Activated CD4-positive, alpha-beta T cell treated with anti-CD3 and anti-CD28 coated beads, Interleukin-2, amount 10 ng/mL, durations not matched to agents 7 days and 5 days (primary cell): ENCODE measurements at regions not wholly inside any gene's neighbourhood (a gene's known extent, or its start where the extent isn't known, plus 50 kb on each side); places are given as distances from the start of the nearest gene placed in this dataset.

Experiments
- CTCF ChIA-PET: fragments of 350-600 bp; sonication (Branson Sonifier 250); formaldehyde crosslinking; loops from one replicate; lab custom pipeline; 2021; ENCODE audit warnings: antibody characterized with exemption; lab: Charles Lee
- POLR2A ChIA-PET: fragments of 350-600 bp; sonication (Branson Sonifier 250); formaldehyde crosslinking; loops from one replicate; lab custom pipeline; 2021; ENCODE audit warnings: antibody characterized with exemption; lab: Charles Lee
- DNase-seq: peaks from one replicate; pipeline ENCODE4 v3.0.0-alpha.2; 2020
- H3K27ac Mint-ChIP-seq: one replicate; pipeline ENCODE4 v1.8.0; 2021; ENCODE audit warnings: mild to moderate bottlenecking, moderate library complexity, mixed read lengths
- H3K27me3 Mint-ChIP-seq: one replicate; pipeline ENCODE4 v1.8.0; 2021; ENCODE audit warnings: mixed read lengths
- H3K36me3 Mint-ChIP-seq: one replicate; pipeline ENCODE4 v1.8.0; 2021; ENCODE audit warnings: low read depth, mixed read lengths
- H3K4me1 Mint-ChIP-seq: one replicate; pipeline ENCODE4 v1.8.0; 2021; ENCODE audit warnings: mixed read lengths
- H3K4me3 Mint-ChIP-seq: one replicate; pipeline ENCODE4 v1.8.0; 2021; ENCODE audit warnings: mild to moderate bottlenecking, moderate library complexity, mixed read lengths
- H3K9me3 Mint-ChIP-seq: one replicate; pipeline ENCODE4 v1.8.0; 2021; ENCODE audit warnings: mixed read lengths

- Mint-ChIP-seq H3K36me3 (no peaks in the 10 kb centered on the region), H3K4me1 (no peaks in the 10 kb centered on the region), H3K27me3 (no peaks in the 10 kb centered on the region), H3K27ac (no peak overlapping the region), H3K4me3 (no peak overlapping the region), H3K9me3 (no peaks in the 10 kb centered on the region)
- ChIA-PET CTCF (no interaction called here), POLR2A (no interaction called here)
- no peak for DNase-seq
Measured at GRCh38 chr1:63024132-63024531, 240.2 kb downstream of the ATG4C start.

GRCh38 chr1:63027176-63027575 is 243.2 kb downstream of the ATG4C start:
- no peak for DNase-seq
- Mint-ChIP-seq H3K4me3 (no peak overlapping the region), H3K36me3 (no peaks in the 10 kb centered on the region), H3K27me3 (no peaks in the 10 kb centered on the region), H3K27ac (no peak overlapping the region), H3K9me3 (no peaks in the 10 kb centered on the region), H3K4me1 (no peaks in the 10 kb centered on the region)
- ChIA-PET CTCF (no interaction called here), POLR2A (no interaction called here)

- DNase-seq: no peak
- CTCF ChIA-PET: interaction anchor here (0.6 kb wide), 1 partner anchor 112 kb away, joined by 3 read pairs; no protein-coding TSS in a partner anchor
- H3K9me3 Mint-ChIP-seq: no peaks in the 10 kb centered on the region
- POLR2A ChIA-PET: no interaction called here
- H3K4me3 Mint-ChIP-seq: no peak overlapping the region
- H3K27ac Mint-ChIP-seq: no peak overlapping the region
- H3K4me1 Mint-ChIP-seq: no peaks in the 10 kb centered on the region
- no peaks in the 10 kb centered on the region for H3K36me3 Mint-ChIP-seq
- no peaks in the 10 kb centered on the region for H3K27me3 Mint-ChIP-seq
Measured at GRCh38 chr1:63032171-63032570, 248.2 kb downstream of the ATG4C start.

- Mint-ChIP-seq H3K36me3 (no peaks in the 10 kb centered on the region), H3K4me3 (no peak overlapping the region), H3K27ac (no peak overlapping the region), H3K9me3 (no peaks in the 10 kb centered on the region), H3K27me3 (no peaks in the 10 kb centered on the region), H3K4me1 (no peaks in the 10 kb centered on the region)
- DNase-seq: no peak
- POLR2A ChIA-PET: no interaction called here
- CTCF ChIA-PET: no interaction called here
Measured at GRCh38 chr1:63033211-63033610, 249.3 kb downstream of the ATG4C start.

GRCh38 chr1:63034256-63034655 is 250.3 kb downstream of the ATG4C start:
- no peak for DNase-seq
- H3K4me1 Mint-ChIP-seq: no peaks in the 10 kb centered on the region
- no peaks in the 10 kb centered on the region for H3K9me3 Mint-ChIP-seq
- H3K27ac Mint-ChIP-seq: no peak overlapping the region
- CTCF ChIA-PET: no interaction called here
- H3K27me3 Mint-ChIP-seq: no peaks in the 10 kb centered on the region
- no peaks in the 10 kb centered on the region for H3K36me3 Mint-ChIP-seq
- POLR2A ChIA-PET: no interaction called here
- no peak overlapping the region for H3K4me3 Mint-ChIP-seq

GRCh38 chr1:63038586-63038985 is 254.7 kb downstream of the ATG4C start:
- H3K4me1 Mint-ChIP-seq: no peaks in the 10 kb centered on the region
- H3K27ac Mint-ChIP-seq: no peak overlapping the region
- H3K36me3 Mint-ChIP-seq: no peaks in the 10 kb centered on the region
- no peak overlapping the region for H3K4me3 Mint-ChIP-seq
- ChIA-PET POLR2A (no interaction called here), CTCF (no interaction called here)
- DNase-seq: no peak
- H3K27me3 Mint-ChIP-seq: peaks cover 2% of the 10 kb centered on the region
- H3K9me3 Mint-ChIP-seq: no peaks in the 10 kb centered on the region

- no peak overlapping the region for H3K27ac Mint-ChIP-seq
- CTCF ChIA-PET: no interaction called here
- no peaks in the 10 kb centered on the region for H3K36me3 Mint-ChIP-seq
- H3K4me1 Mint-ChIP-seq: no peaks in the 10 kb centered on the region
- H3K27me3 Mint-ChIP-seq: peaks cover 2% of the 10 kb centered on the region
- no peak for DNase-seq
- POLR2A ChIA-PET: no interaction called here
- H3K4me3 Mint-ChIP-seq: no peak overlapping the region
- no peaks in the 10 kb centered on the region for H3K9me3 Mint-ChIP-seq
Measured at GRCh38 chr1:63041660-63042059, 257.7 kb downstream of the ATG4C start.

- no peak overlapping the region for H3K27ac Mint-ChIP-seq
- H3K27me3 Mint-ChIP-seq: peaks cover 2% of the 10 kb centered on the region
- DNase-seq: no peak
- H3K9me3 Mint-ChIP-seq: no peaks in the 10 kb centered on the region
- no peaks in the 10 kb centered on the region for H3K4me1 Mint-ChIP-seq
- no peak overlapping the region for H3K4me3 Mint-ChIP-seq
- CTCF ChIA-PET: interaction anchor here (0.6 kb wide), 1 partner anchor 8 kb away, joined by 3 read pairs; no protein-coding TSS in a partner anchor
- POLR2A ChIA-PET: no interaction called here
- H3K36me3 Mint-ChIP-seq: no peaks in the 10 kb centered on the region
Measured at GRCh38 chr1:63042278-63042677, 258.3 kb downstream of the ATG4C start.

GRCh38 chr1:63046539-63046938 is 262.6 kb downstream of the ATG4C start:
- no peaks in the 10 kb centered on the region for H3K9me3 Mint-ChIP-seq
- H3K4me1 Mint-ChIP-seq: no peaks in the 10 kb centered on the region
- H3K36me3 Mint-ChIP-seq: no peaks in the 10 kb centered on the region
- H3K4me3 Mint-ChIP-seq: no peak overlapping the region
- POLR2A ChIA-PET: no interaction called here
- peaks cover 3% of the 10 kb centered on the region for H3K27me3 Mint-ChIP-seq
- H3K27ac Mint-ChIP-seq: no peak overlapping the region
- no peak for DNase-seq
- CTCF ChIA-PET: no interaction called here

GRCh38 chr1:63049135-63049534 is 265.2 kb downstream of the ATG4C start:
- Mint-ChIP-seq H3K36me3 (no peaks in the 10 kb centered on the region), H3K27ac (no peak overlapping the region), H3K27me3 (peaks cover 3% of the 10 kb centered on the region), H3K4me1 (no peaks in the 10 kb centered on the region), H3K9me3 (no peaks in the 10 kb centered on the region), H3K4me3 (no peak overlapping the region)
- DNase-seq: no peak
- ChIA-PET POLR2A (no interaction called here), CTCF (no interaction called here)

- ChIA-PET POLR2A (no interaction called here), CTCF (no interaction called here)
- Mint-ChIP-seq H3K36me3 (no peaks in the 10 kb centered on the region), H3K9me3 (no peaks in the 10 kb centered on the region), H3K4me1 (no peaks in the 10 kb centered on the region), H3K27ac (no peak overlapping the region), H3K4me3 (no peak overlapping the region), H3K27me3 (peaks cover 3% of the 10 kb centered on the region)
- no peak for DNase-seq
Measured at GRCh38 chr1:63051356-63051755, 267.4 kb downstream of the ATG4C start.

GRCh38 chr1:63051886-63052285 is 268.0 kb downstream of the ATG4C start:
- Mint-ChIP-seq H3K36me3 (no peaks in the 10 kb centered on the region), H3K4me1 (no peaks in the 10 kb centered on the region), H3K27ac (no peak overlapping the region), H3K27me3 (peaks cover 3% of the 10 kb centered on the region), H3K4me3 (no peak overlapping the region), H3K9me3 (no peaks in the 10 kb centered on the region)
- ChIA-PET CTCF (no interaction called here), POLR2A (no interaction called here)
- no peak for DNase-seq

- POLR2A ChIA-PET: no interaction called here
- H3K9me3 Mint-ChIP-seq: no peaks in the 10 kb centered on the region
- no peak overlapping the region for H3K27ac Mint-ChIP-seq
- H3K4me3 Mint-ChIP-seq: no peak overlapping the region
- peaks cover 1% of the 10 kb centered on the region for H3K27me3 Mint-ChIP-seq
- no peaks in the 10 kb centered on the region for H3K4me1 Mint-ChIP-seq
- H3K36me3 Mint-ChIP-seq: no peaks in the 10 kb centered on the region
- DNase-seq: no peak
- CTCF ChIA-PET: no interaction called here
Measured at GRCh38 chr1:63054184-63054583, 268.2 kb upstream of the FOXD3 start.

- no peaks in the 10 kb centered on the region for H3K36me3 Mint-ChIP-seq
- no peaks in the 10 kb centered on the region for H3K4me1 Mint-ChIP-seq
- CTCF ChIA-PET: no interaction called here
- no peak overlapping the region for H3K4me3 Mint-ChIP-seq
- DNase-seq: no peak
- no peaks in the 10 kb centered on the region for H3K27me3 Mint-ChIP-seq
- POLR2A ChIA-PET: no interaction called here
- H3K27ac Mint-ChIP-seq: no peak overlapping the region
- no peaks in the 10 kb centered on the region for H3K9me3 Mint-ChIP-seq
Measured at GRCh38 chr1:63063367-63063766, 259.0 kb upstream of the FOXD3 start.
